ENCODE measurements at regions not wholly inside any gene's neighbourhood (a gene's known extent, or its start where the extent isn't known, plus 50 kb on each side); places are given as distances from the start of the nearest gene placed in this dataset.

DNA sequence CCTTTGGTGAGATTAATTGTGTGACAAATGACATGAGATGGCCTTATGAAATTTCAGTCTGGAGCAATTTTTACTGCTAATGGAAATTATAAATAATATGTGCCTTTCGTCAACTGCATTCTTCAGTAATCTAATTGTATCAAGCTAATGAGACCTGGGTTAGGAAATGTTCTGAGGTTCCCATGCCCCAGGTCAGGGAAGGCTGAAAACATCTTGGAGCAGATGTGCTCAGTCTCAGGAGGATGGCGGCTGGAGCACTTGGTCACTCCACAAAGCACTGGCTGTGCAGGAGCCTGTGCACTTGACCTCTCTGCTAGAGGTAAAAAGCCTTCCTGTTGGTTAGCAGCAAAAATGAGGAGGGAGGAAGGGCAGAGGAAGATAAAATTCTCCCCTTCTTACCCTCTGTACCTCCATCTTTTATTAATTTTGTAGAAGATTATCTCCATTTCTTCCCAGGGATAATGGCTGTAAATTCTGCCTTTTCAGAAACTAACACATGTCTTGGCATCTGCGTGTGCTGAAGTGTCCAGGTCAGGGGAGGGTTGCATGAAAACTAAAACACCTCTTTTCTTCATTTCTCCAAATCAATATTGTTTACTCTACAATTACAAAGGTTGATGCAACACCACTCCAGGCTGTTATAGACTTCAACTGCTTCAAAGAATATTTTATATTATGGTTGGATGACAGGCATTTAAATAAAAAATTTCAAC lies 1606.4 kb upstream of the ACVR2A start:
- no peak for DNase-seq (ENCODE audit: low read depth in 2 of 2)

DNA sequence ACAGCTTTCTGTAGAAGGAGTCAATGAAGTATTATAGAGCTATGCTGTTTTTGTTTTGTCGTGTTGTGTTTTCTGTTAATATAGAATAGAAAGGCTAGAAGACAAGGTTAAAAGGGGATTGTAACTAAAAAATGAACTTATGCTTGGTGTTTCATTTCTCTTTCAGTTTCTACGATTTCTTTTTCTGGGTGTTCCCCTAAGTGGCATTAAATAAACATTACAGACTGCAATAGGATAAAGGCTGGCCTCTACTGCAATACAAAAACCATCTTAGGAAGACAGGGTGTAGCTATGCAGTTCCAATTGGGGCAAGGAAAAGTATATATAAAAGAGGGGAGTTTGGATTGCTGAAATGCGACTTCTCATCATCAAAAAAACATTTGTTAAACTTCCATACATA lies 1609.7 kb upstream of the ACVR2A start:
- DNase-seq (ENCODE audit: low read depth in 2 of 2): no peak

DNA sequence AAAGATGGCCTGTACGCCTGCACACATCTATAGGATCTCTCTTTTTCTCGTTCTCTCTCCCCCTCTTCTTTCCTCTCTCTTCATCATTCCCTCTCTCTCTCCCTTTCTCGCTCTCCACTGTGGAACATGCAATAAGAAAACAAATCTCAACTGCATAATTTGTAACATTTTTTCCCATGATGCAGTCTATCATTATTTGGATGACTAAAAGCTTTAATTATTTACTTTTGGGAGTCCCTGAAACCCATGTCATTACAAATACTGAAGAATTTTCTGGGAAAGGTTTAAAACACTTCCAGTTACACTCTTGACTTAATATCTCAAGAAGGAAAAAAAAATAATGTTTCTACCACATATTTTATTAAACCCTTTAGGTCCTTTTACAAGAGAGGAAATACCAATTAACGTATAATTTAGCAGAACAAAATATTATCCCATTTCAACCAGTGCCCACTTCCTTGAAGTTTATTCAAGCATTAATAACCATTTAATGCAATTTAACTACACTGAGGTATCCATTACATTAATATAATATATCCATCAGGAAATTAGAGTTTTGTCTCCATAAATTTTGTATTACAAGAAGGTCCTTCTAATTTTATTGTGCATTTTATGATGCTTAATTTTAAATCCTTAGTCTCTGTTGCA lies 1615.2 kb upstream of the ACVR2A start:
- DNase-seq (ENCODE audit: low read depth in 2 of 2): no peak

DNA sequence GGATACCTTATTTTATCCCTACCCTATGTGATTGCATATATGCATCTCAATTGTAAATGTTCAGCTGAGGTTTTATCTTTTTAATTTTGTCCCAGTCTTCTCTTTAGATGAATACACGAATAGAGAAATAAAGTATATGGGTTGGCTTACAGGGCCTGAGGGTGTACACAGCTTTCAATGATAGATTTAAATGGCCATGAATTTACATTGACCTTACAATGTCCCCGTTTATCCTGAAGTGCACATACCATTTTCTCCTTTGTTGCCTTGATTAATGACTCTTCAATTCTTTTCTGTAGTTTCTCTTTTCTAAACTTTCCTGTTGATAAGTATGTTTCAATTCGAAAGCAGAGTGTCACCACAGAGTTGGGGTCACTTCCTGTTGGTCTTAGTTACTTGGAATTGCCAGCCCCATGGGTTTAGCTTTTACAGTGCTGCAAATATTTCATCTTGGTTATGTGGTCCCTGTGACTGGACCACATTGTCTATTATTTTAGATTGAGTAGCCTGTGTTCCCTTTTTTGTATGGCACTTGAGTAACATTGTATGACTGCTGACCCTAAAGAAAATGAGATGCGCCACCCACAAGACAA lies 1616.3 kb upstream of the ACVR2A start:
- no peak for DNase-seq (ENCODE audit: low read depth in 2 of 2)

DNA sequence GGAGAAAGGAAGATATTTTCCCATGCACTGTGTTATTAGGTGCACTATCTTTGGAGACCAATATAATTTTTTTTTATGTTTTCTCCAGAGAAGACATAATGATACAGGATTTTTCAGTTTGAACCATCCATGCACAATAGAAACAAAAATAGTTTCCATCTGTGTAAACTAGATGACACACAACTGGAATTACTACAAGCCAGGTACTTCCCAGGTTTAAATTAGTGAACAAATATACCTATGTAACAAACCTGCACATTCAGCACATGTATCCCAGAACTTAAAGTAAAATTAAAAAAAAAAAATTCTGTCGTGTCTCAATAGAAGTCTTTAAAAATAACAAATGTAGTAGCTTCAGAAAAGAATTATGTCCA lies 1616.8 kb upstream of the ACVR2A start:
- DNase-seq (ENCODE audit: low read depth in 2 of 2): no peak

DNA sequence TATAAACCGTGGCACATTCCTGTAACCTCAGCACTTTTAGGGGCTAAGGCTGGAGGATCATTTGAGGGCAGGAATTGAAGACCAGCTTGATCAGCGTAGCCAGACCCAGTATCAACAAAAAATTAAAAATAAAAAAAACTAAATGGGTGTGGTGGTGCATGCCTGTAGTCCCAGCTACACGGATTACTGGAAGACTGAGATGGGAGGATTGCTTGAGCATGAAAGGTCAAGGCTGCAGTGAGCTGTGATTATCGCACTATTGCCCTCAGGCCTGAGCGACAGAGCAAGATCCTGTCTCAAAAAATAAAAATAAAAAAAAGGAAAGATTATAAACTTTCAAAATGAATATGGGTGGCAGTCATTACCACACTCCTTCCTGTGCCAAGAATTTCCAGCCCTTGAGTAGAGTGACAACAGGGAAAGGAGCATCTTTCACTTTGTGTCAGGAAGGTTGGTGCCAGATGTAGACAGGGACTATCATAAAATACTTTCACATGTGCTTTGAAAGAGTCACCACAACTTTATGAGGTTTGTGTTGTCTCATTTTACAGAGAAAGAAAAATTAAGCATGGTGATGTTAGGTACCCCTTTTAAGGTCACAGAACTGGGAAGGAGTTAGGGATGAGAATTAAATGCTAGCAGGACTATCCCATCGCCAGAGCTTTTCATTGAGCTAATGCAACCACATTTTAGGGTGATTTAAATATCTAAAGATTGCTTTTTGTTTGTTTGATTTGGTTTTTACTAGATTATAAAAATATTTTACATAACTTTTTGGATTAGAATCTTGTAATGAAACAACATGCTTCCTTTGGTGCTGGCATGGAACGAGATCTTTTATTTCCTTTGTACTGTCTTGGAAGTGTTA lies 1617.4 kb upstream of the ACVR2A start:
- no peak for DNase-seq (ENCODE audit: low read depth in 2 of 2)

DNA sequence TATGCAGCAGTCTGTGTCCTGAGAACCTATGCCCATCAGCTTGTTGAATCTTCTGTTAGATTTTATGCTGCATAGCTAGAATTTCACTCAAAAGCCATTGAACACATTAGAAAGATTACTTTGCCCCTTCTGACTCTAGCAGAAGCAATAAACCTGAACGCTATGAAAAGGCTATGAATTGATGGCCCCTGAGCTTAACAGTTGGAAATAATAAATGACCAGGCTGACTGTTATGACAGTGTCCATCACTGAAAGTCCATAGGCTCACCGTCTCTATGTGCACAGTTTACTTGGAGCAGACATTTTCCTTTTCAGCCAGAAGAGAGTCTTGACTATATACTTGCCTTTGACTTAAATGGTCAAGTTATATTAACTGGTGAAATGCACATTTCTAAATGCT lies 1618.8 kb upstream of the ACVR2A start:
- DNase-seq (ENCODE audit: low read depth in 2 of 2): no peak

DNA sequence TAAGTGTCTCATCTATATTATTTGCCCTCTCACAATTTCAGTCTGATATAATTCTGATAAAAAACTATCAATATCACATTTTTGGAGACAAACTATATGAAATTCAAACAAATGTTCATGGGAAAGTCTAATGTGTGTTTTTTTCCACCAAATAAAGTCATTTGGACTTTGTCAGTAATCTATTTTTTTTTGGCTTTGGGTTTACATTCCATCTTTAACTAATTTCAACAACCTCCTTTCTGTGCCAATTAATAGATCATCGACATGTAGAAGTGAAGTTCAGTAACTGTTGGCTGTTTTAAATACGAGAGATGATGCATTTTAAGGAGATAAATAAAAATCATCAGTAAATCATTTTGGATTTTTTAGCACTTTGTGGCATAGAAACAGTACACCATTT lies 1623.0 kb upstream of the ACVR2A start:
- DNase-seq (ENCODE audit: low read depth in 2 of 2): no peak

DNA sequence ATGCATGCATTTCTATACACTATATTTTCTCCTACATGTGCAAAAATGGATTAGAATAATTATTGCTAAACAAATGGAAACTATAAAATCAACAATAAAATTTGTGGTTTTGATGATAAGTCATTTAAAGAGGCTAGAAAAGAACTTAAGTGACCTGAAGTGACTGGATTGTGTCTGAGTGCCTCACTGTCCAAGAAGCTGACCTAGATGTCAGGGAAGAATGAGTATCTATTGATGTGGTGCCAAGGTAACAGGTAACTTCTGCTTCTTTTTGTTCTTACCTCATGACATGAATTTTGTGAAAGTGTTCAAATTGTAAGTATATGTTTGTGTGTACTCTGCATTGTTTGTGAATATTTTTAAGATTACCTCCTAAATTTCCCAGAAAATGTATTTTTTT lies 1623.9 kb upstream of the ACVR2A start:
- no peak for DNase-seq (ENCODE audit: low read depth in 2 of 2)

DNA sequence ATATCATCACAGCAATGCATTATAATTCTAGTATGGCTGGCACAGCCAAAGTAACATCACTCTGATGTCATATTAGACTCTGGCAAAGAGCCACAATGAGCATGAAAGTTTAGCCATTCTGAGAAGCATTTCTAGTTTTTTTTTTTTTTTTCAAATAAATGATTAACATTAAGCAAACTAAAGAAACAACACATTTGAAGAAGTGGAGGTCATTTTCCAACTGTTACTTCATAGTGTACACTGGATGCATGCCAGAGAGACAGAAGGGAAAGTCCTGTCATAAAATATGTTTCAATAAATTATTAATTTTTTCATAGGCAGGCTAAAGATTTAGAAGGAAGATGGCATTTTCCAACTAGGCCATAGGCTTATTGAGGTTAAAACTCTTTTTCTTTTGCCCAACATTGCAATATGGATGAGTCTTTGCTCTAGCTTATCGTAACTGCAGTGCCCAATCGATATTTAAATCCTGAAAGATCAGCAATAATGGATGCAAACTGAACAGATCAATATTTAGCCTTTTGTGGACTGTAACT lies 1630.4 kb upstream of the ACVR2A start:
- no peak for DNase-seq (ENCODE audit: low read depth in 2 of 2)

DNA sequence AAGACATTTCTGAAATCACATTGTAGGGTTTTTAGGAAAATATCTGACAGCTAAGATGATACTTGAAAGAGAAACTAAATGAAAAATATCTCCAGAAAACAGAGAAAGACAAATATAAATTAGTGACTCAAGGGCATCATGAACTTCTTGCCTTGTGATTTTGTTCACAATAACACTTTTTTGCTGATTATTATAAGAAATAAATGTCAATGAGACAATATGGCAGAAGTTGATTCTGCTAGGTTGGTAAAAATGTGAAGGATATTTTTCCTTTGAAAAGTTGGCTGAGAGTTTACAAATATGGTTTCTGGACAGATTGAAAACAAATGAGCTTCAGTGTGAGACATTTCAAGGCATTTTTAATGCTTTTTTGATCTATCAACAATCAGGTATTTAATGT lies 1631.2 kb upstream of the ACVR2A start:
- no peak for DNase-seq (ENCODE audit: low read depth in 2 of 2)

DNA sequence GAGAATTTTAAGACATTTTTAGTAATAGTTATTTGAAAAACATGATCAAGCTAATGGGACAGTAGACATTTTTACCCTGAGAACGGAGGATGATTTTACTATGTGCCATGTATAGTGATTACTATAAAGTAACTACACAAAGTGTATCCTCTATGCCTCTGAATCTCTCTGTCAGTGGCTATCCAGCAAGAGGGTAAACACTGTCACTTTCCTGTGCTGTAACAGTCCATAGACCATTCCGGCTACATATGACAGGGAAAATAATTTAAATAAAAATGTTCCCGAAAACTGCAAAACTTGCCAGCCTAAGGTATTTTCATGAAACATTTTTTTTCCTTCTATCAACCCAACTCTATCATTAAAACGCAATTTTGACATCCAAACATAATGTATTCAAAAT lies 1632.2 kb upstream of the ACVR2A start:
- DNase-seq (ENCODE audit: low read depth in 2 of 2): no peak

DNA sequence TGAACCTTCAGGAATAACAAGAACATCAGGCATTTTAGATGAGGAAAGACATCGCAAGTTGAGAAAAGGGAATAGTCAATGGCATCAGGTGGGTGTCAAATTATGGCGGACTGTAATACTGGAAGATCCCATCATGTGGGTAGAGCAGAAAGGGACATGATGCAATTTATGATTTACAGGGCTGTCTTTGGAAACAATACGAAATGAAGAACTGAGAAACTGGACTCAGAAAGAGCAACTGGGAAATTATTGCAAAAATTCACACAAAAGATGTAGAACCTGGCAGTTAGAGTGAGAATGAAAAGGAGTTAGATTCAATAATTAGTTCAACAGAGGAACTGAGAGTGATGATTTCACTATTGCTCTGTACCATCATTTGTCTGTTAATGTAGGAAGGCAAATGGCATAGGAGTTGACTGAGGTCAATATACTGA lies 1635.0 kb upstream of the ACVR2A start:
- no peak for DNase-seq (ENCODE audit: low read depth in 2 of 2)

DNA sequence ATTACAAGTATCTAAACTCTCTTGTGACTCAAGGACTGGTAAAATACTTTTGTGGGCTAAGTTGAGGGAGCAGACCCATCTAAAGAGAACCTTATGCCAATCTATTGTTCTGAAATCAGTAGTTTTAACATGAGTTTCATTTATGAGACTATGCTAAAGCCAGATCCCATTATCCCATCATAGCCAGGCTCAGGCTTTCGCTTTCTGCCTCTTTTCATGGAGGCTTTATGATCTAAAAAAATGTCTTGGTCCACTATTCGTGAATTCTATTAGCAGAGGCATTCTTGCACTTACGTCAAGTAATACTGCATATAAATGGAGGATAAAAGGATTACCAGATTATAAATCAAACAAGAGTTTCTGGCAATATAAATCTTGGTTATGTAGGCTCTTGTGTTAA lies 1636.9 kb upstream of the ACVR2A start:
- DNase-seq (ENCODE audit: low read depth in 2 of 2): no peak

DNA sequence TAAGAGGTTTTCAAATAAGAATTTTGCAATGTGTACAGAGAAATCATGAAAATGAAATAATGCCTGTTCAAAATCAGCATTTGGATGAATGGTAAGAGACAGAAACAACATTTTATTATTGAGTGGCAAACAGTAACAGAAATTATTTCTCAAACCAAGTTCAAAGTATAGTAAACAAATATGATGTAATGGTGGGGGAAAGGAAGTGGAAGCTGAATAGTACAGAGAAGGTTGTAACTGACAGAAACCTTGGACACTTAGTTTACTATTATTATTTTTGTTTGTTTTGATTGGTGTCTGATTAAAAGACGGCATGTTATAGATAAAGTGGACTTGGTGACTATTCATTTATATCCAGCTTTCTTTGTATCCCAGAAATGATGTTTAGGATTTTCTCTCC lies 1637.4 kb upstream of the ACVR2A start:
- DNase-seq (ENCODE audit: low read depth in 2 of 2): no peak

DNA sequence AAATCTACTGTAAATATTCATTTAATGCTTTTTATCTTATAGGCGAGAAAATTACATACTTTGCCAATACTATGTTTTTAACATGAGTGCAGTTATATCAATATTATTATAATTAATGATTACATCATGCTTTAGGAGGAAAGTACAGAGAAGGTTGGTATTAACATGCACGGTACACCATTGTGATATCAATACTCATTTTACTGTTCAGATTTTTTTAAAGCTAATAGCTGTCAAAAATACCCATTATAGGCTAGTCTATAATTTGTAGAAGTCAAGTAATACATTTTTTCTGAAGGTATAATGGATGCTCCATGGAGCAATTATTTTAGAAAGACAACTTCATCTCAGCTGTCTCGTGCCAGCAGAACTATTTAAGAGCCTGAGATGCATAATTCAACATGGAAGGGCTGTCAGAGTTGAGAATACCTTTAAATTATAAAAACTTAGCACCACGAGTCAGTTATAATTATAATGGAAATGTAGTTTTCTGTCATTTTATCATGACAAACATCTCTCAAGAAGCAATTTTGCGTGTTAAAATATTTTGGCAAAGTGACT lies 1641.7 kb upstream of the ACVR2A start:
- DNase-seq (ENCODE audit: low read depth in 2 of 2): no peak

DNA sequence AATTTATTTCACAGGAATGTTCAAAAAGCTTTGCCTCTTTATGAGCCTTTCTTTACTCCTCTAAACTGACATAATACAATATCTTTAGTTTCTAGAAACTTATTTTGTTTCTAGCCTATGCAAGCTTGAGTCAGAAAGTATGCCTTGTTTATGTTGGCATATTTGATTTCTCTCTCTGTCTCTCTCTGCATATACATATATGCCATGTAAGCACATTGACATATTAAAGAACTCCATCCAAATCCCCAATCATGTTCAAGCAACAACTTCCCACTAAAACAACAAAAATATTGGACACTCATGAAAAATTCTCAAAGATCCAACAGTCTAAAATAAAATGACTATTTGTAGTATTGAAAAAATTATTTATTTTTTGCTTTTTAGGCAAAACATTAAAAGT lies 1651.2 kb upstream of the ACVR2A start:
- DNase-seq (ENCODE audit: low read depth in 2 of 2): no peak

DNA sequence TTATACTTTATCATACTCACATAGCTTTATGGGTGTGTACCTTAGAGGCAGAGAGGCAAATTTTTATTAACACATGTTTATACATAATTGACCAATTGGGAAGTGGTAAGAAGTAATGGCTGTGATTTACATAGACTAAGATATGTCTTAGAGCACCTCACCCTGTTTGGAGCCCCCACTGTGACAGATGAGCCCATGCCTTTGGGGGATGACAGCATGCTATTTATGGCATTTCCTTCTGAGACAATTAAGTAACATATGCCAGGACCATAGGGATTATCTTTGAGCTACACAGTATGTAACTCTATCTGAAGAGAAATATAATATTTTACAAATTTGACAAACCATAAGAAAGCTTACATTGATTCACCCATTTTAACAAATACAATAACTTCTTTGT lies 1655.3 kb upstream of the ACVR2A start:
- no peak for DNase-seq (ENCODE audit: low read depth in 2 of 2)

DNA sequence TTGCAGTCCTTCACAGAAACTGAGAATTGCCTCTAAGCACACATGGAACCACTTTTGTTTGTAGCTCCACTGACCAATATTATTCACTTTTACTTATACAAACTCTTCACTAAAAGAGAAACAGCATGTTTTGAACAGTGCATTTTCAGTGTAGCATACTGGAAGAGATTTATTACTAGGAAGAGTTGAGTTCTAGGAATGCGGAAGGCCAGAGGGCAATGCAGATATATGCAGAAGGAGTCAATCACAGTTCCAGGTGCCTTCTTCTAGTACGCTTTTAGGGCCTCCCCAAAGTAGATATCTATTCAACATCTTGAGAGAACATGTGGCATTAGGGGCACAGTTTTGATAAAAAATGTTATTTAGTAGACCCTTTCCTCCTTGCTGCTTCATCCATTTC lies 1654.0 kb upstream of the ZEB2 start:
- no peak for DNase-seq (ENCODE audit: low read depth in 2 of 2)

DNA sequence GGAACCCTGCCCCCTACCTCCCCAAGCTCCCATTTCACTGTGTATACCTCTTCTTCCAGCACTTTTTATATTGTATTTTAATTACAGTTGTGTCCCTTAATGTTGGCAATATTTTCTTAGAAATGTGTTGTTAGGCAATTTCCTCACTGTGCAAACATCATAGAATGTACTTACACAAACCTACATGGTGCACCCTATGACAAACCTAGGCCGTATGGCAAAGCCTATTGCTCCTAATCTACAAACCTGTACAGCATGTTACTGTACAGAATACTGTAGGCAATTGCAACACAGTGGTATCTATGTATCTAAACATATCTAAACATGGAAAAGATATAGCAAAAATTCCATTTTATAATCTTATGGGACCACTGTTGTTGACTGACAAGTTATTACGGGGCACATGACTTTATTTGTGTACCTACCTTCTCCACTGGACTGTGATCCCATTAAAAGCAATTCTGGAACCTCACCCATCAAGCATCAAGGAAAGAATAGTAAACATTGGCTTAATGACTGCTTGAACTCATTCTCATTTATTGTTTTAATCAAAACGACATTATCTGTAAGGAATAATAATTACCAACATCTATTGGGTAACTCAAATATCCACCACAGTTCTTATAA lies 1641.5 kb upstream of the ZEB2 start:
- DNase-seq (ENCODE audit: low read depth in 2 of 2): no peak

DNA sequence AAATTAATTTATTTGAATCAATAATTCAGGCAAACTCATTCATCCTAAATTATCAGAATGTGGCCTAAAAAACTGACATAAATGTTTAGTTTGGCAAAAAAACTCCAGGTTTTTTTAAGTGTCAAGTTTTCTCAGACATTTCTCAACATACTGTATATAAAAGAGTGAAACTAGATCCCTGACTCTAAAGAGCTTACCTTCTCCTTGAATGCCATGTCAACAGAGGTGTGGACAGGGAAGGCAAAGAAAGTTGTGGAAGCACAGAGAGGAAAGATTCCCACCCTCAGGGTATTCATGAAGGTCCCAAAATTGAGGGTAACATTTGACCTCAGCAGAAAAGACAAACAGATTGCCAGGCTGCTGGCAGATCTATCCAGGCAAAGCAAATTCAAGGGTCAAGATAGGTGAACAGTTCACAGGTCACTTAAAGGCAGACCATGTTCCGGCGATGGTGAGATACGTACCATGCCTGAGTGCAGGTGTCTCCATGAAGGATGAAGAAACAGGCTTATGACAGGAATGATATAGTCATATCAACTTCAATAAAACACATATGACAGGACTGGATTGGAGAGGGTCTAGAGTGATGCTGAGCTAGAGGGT lies 1638.3 kb upstream of the ZEB2 start:
- no peak for DNase-seq (ENCODE audit: low read depth in 2 of 2)
